ENCODE measurements at regions not wholly inside any gene's neighbourhood (a gene's known extent, or its start where the extent isn't known, plus 50 kb on each side); places are given as distances from the start of the nearest gene placed in this dataset.

DNA sequence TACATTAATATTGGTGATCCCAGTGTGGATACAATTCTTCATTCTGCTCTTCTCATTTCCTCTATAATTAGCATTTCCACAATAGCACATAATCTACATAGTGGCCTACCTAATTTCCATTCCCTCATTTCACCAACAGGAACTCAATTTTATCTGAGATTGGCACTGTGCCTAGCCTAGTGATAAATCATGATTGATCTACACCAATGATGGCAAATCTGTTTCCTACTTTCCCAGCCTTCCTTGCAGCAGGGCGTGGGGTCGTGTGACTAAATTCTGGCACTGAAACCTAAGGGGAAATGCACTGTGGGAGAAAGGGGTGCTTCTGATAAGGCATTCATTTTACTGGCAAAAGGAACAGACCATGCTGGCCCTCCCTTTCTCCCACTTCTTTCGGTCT is 66.6 kb upstream of the TOM1L1 start:
- H2AK5ac ChIP-seq (ENCODE audit: low read depth, low read length) = no peak overlapping the region
- H3K4me1 ChIP-seq (ENCODE audit: control insufficient read depth, insufficient read depth, low read length) = no peaks in the 10 kb centered on the region
- H2AK9ac ChIP-seq (replicated peaks; ENCODE audit: low read depth, low read length, poor library complexity) = no peak overlapping the region
- no peaks in the 10 kb centered on the region for H3K27me3 ChIP-seq (ENCODE audit: control insufficient read depth, insufficient read depth, low read length)
- H3K4ac ChIP-seq (ENCODE audit: low read depth, low read length) = no peak overlapping the region
- no peak overlapping the region for H2BK120ac ChIP-seq (ENCODE audit: low read depth, low read length)
- no peak overlapping the region for H3K18ac ChIP-seq (ENCODE audit: low read depth, low read length)
- H3K27ac ChIP-seq (ENCODE audit: insufficient read depth, low read length) = no peak overlapping the region
- H3K36me3 ChIP-seq (ENCODE audit: control insufficient read depth, insufficient read depth, low read length) = no peaks in the 10 kb centered on the region
- H3K4me2 ChIP-seq (ENCODE audit: low read depth, low read length) = no peak overlapping the region
- H3K9me1 ChIP-seq (ENCODE audit: insufficient read depth, low read length) = no peaks in the 10 kb centered on the region
- no peak overlapping the region for H3K23ac ChIP-seq (ENCODE audit: low read depth, low read length)
- no peaks in the 10 kb centered on the region for H3K79me1 ChIP-seq (ENCODE audit: low read depth in 1 of 2, low read length in 2 of 2)
- no peak overlapping the region for H2AFZ ChIP-seq (replicated peaks; ENCODE audit: low read length, poor library complexity)
- no peak overlapping the region for H4K91ac ChIP-seq (ENCODE audit: insufficient read depth, low read depth, low read length)
- H2BK5ac ChIP-seq (ENCODE audit: low read depth, low read length, poor library complexity, severe bottlenecking) = no peak overlapping the region
- H4K8ac ChIP-seq (ENCODE audit: low read depth in 2 of 2, low read length in 2 of 2) = no peak overlapping the region
- DNase-seq (no peak), ATAC-seq (ENCODE audit: low read depth) (no peak)
- no peak overlapping the region for H3K56ac ChIP-seq (ENCODE audit: extremely low read depth, insufficient read depth, low read length)
- ChIA-PET CTCF (no interaction called here), POLR2A (ENCODE audit: unreplicated experiment) (no interaction called here)
- H4K5ac ChIP-seq (ENCODE audit: low read depth, low read length) = no peak overlapping the region
- TF ChIP-seq RCOR1 (IDR thresholded peaks at IDR 0.05; ENCODE audit: insufficient replicate concordance, low read length) (no peak), CEBPB (IDR thresholded peaks at IDR 0.05; ENCODE audit: low read depth, low read length) (no peak), POLR2A (IDR thresholded peaks at IDR 0.05; ENCODE audit: low read depth, low read length) (no peak), BHLHE40 (IDR thresholded peaks at IDR 0.05; ENCODE audit: low read depth, low read length) (no peak), RFX5 (IDR thresholded peaks at IDR 0.05; ENCODE audit: low read depth, low read length) (no peak), MAFK (IDR thresholded peaks at IDR 0.05; ENCODE audit: low read depth, low read length) (no peak), MAZ (IDR thresholded peaks at IDR 0.05; ENCODE audit: borderline replicate concordance, low read depth, low read length) (no peak), RAD21 (IDR thresholded peaks at IDR 0.05; ENCODE audit: low read length) (no peak), NFE2L2 (IDR thresholded peaks at IDR 0.05; ENCODE audit: low read depth, low read length) (no peak), FOS (IDR thresholded peaks at IDR 0.05; ENCODE audit: low read depth, low read length) (no peak), CHD1 (IDR thresholded peaks at IDR 0.05; ENCODE audit: low read depth, low read length) (no peak)
- TF ChIP-seq, protein P1, sequence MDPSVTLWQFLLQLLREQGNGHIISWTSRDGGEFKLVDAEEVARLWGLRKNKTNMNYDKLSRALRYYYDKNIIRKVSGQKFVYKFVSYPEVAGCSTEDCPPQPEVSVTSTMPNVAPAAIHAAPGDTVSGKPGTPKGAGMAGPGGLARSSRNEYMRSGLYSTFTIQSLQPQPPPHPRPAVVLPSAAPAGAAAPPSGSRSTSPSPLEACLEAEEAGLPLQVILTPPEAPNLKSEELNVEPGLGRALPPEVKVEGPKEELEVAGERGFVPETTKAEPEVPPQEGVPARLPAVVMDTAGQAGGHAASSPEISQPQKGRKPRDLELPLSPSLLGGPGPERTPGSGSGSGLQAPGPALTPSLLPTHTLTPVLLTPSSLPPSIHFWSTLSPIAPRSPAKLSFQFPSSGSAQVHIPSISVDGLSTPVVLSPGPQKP (IDR thresholded peaks at IDR 0.05; ENCODE audit: borderline replicate concordance, low read depth, low read length) = no peak
- TF ChIP-seq, protein P2, sequence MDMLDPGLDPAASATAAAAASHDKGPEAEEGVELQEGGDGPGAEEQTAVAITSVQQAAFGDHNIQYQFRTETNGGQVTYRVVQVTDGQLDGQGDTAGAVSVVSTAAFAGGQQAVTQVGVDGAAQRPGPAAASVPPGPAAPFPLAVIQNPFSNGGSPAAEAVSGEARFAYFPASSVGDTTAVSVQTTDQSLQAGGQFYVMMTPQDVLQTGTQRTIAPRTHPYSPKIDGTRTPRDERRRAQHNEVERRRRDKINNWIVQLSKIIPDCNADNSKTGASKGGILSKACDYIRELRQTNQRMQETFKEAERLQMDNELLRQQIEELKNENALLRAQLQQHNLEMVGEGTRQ (IDR thresholded peaks at IDR 0.05; ENCODE audit: low read depth, low read length) = no peak
- TF ChIP-seq, protein P3, sequence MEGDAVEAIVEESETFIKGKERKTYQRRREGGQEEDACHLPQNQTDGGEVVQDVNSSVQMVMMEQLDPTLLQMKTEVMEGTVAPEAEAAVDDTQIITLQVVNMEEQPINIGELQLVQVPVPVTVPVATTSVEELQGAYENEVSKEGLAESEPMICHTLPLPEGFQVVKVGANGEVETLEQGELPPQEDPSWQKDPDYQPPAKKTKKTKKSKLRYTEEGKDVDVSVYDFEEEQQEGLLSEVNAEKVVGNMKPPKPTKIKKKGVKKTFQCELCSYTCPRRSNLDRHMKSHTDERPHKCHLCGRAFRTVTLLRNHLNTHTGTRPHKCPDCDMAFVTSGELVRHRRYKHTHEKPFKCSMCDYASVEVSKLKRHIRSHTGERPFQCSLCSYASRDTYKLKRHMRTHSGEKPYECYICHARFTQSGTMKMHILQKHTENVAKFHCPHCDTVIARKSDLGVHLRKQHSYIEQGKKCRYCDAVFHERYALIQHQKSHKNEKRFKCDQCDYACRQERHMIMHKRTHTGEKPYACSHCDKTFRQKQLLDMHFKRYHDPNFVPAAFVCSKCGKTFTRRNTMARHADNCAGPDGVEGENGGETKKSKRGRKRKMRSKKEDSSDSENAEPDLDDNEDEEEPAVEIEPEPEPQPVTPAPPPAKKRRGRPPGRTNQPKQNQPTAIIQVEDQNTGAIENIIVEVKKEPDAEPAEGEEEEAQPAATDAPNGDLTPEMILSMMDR (conservative IDR thresholded peaks at IDR 0.05; ENCODE audit: low read depth, low read length) = no peak
- dilution Hi-C loops (cut with HindIII; ENCODE audit: low sequenced_read_pairs, unreplicated experiment) = no loop called here
- H2BK20ac ChIP-seq (ENCODE audit: low read depth, low read length) = no peak overlapping the region
- no peak overlapping the region for H3K14ac ChIP-seq (replicated peaks; ENCODE audit: low read depth, low read length)
- in situ Hi-C loops (cut with MboI; ENCODE audit: low sequenced_read_pairs) = no loop called here
- no peaks in the 10 kb centered on the region for H4K20me1 ChIP-seq (ENCODE audit: insufficient read depth, low read length)
- peaks cover 3% of the 10 kb centered on the region; the same call in 1 of the 2 replicates for H3K9me3 ChIP-seq (ENCODE audit: control insufficient read depth, insufficient read depth, low read length)
- no peak overlapping the region for H3K4me3 ChIP-seq (ENCODE audit: insufficient read depth, low read depth, low read length)
- intact Hi-C loops (cut with micrococcal nuclease) = no loop called here
- BruUV-seq (replicated peaks) = no TSS peak
- no CpG with 5 or more reads among the region's 3 CpGs for WGBS, 2 experiments (ENCODE audit: extremely low coverage in 2 of 2, insufficient read length in 1 of 2)
- no peak overlapping the region for H3K9ac ChIP-seq (ENCODE audit: low read depth, low read length)
- no peak overlapping the region for H2BK15ac ChIP-seq (ENCODE audit: low read depth, low read length)

Data from IMR-90 (cell line).